GM19467 (cell line): ENCODE measurements at regions not wholly inside any gene's neighbourhood (a gene's known extent, or its start where the extent isn't known, plus 50 kb on each side); places are given as distances from the start of the nearest gene placed in this dataset.
"Not testable (repeated sequence)": the region's sequence is repeated elsewhere in the genome, so short reads cannot be mapped to it uniquely, and the experiment has no call there.

ENCODE experiments used
- ATAC-seq: cut with Tn5 transposase; IDR thresholded peaks from one replicate; pipeline ENCODE4 v1.9.1; 2021; ENCODE audit warnings: mild to moderate bottlenecking, moderate library complexity; ENCODE audit not compliant: unreplicated experiment

- ATAC-seq, result no peak
Measured at GRCh38 chr4:27620886-27621285, 760.2 kb downstream of the STIM2 start.

- ATAC-seq, result no peak
Measured at GRCh38 chr4:27624749-27625148, 764.1 kb downstream of the STIM2 start.

- ATAC-seq, result no peak
Measured at GRCh38 chr4:27628609-27629008, 768.0 kb downstream of the STIM2 start.

- no peak for ATAC-seq
Measured at GRCh38 chr4:27629532-27630225, 769.0 kb downstream of the STIM2 start.

GRCh38 chr4:27635936-27636913 is 775.6 kb downstream of the STIM2 start:
- no peak for ATAC-seq

GRCh38 chr4:27638163-27638915 is 777.7 kb downstream of the STIM2 start:
- no peak for ATAC-seq

- ATAC-seq, result no peak
Measured at GRCh38 chr4:27643101-27643500, 782.5 kb downstream of the STIM2 start.

- no peak for ATAC-seq
Measured at GRCh38 chr4:27648416-27648815, 787.8 kb downstream of the STIM2 start.

- no peak for ATAC-seq
Measured at GRCh38 chr4:27662426-27662825, 801.8 kb downstream of the STIM2 start.

- ATAC-seq, result no peak
Measured at GRCh38 chr4:27666943-27667342, 806.3 kb downstream of the STIM2 start.

- no peak for ATAC-seq
Measured at GRCh38 chr4:27668001-27668400, 807.4 kb downstream of the STIM2 start.

GRCh38 chr4:27678027-27678426 is 817.4 kb downstream of the STIM2 start:
- ATAC-seq, result no peak

GRCh38 chr4:27684610-27685011 is 824.0 kb downstream of the STIM2 start:
- ATAC-seq, result peak; percentile 94

- no peak for ATAC-seq
Measured at GRCh38 chr4:27685091-27685490, 824.5 kb downstream of the STIM2 start.

- ATAC-seq, result no peak
Measured at GRCh38 chr4:27685947-27686346, 825.3 kb downstream of the STIM2 start.

GRCh38 chr4:27692158-27692557 is 831.5 kb downstream of the STIM2 start:
- ATAC-seq, result peak; percentile 81

- ATAC-seq, result no peak
Measured at GRCh38 chr4:27692868-27693634, 832.4 kb downstream of the STIM2 start.

- not testable (repeated sequence) for ATAC-seq
Measured at GRCh38 chr4:27696257-27696656, 835.6 kb downstream of the STIM2 start.

GRCh38 chr4:27701606-27702005 is 841.0 kb downstream of the STIM2 start:
- ATAC-seq, result no peak

GRCh38 chr4:27702730-27703431 is 842.2 kb downstream of the STIM2 start:
- ATAC-seq, result no peak
